ENCODE measurements at regions not wholly inside any gene's neighbourhood (a gene's known extent, or its start where the extent isn't known, plus 50 kb on each side); places are given as distances from the start of the nearest gene placed in this dataset.

DNA sequence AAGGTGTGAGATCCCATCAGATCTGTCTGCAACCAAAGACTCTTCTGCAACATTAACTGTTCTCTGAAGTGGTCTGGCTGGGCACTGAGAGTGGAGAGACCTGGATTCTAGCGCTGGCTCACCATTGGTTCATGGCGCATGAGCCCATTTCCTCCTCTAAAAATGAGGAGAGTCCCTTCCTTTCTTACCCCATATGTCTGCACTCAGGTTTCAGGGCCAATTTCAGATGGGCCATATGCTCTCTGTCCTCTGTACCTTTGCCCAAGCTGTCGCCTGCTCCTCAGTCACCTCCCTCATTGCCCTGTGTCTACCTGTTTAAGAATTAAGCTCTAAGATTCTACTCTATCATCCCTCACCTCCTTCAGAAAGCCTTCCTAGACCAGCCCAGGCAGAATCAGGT, 484.7 kb downstream of the INSC start:
- Histone ChIP-seq H3K9ac (ENCODE audit: low read length) (no peak overlapping the region), H3K27ac (ENCODE audit: low read depth, low read length) (no peak overlapping the region), H3K27me3 (ENCODE audit: control insufficient read depth, insufficient read depth, low read length) (no peaks in the 10 kb centered on the region), H3K9me3 (ENCODE audit: control insufficient read depth, insufficient read depth, low read depth, low read length) (peaks cover 13% of the 10 kb centered on the region), H3K4me3 (ENCODE audit: low read depth, low read length) (no peak overlapping the region), H3K36me3 (ENCODE audit: control insufficient read depth, insufficient read depth, low read length) (no peaks in the 10 kb centered on the region), H3K4me1 (ENCODE audit: control insufficient read depth, insufficient read depth, low read length) (no peaks in the 10 kb centered on the region)

DNA sequence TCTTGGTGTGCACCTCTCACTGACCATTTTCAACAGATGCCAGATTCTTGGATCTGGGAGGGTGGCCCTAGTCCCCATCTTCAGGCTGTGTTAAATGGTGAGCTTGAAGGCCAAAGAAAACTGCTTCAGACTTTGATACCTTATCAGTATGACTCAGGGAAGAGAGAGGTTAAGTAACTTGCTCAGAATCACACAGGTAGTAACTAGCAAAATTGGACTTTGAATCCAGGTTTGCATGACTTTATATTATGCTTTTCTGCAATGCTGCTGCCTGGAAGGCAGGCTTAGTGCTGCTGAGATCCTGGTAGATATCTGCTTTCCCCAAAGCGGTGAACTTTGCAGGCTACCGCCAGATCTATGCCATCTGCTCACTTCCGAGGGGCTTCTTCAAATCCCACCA, 487.3 kb downstream of the INSC start:
- Histone ChIP-seq H3K4me1 (ENCODE audit: control insufficient read depth, insufficient read depth, low read length) (0 out of 2 replicates have a peak, but pooled peaks cover under 1% of the 10 kb centered on the region), H3K9ac (ENCODE audit: low read length) (no peak overlapping the region), H3K36me3 (ENCODE audit: control insufficient read depth, insufficient read depth, low read length) (no peaks in the 10 kb centered on the region), H3K27ac (ENCODE audit: low read depth, low read length) (no peak overlapping the region), H3K4me3 (ENCODE audit: low read depth, low read length) (no peak overlapping the region), H3K9me3 (ENCODE audit: control insufficient read depth, insufficient read depth, low read depth, low read length) (no peaks in the 10 kb centered on the region), H3K27me3 (ENCODE audit: control insufficient read depth, insufficient read depth, low read length) (no peaks in the 10 kb centered on the region)

DNA sequence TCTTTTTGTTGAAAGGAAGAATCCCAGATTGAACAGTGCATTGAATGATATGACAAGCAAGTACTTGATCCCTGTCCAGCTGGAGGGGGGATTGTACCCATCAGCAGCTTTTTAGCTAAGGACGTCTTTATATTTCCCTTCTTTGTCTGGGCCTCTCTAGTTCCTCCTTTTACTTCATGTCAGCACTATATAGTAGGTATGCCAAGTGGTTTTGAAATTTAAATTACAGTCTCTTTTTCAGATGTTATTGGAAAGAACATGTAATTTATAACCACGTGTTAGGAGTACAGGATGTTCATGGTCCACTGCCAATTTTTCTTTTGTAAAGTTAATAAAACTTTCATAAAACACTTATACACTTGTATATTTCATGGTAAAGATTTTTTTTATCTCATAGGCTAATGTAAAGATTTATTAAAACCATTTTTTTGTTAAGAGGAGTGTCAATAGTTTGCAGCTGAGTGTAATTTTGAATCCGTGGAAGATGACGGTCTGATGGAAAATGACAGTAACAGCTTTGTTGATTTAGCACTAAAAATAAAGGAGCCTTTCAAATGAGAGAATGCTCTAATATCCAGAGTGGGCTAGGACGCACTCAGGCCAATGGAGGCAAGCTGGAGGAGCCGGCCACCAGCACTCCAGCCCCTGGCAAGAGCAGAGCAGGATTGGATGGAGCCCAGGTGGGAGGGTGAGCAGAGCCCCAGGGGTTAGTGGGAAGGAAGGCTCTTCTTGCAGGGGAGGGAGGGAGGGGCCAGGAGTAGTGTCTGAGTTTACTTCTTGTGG, 488.3 kb downstream of the INSC start:
- no peaks in the 10 kb centered on the region for H3K36me3 ChIP-seq (ENCODE audit: control insufficient read depth, insufficient read depth, low read length)
- peaks cover 10% of the 10 kb centered on the region; the same call in 1 of the 2 replicates for H3K4me1 ChIP-seq (ENCODE audit: control insufficient read depth, insufficient read depth, low read length)
- no peak overlapping the region for H3K4me3 ChIP-seq (ENCODE audit: low read depth, low read length)
- no peaks in the 10 kb centered on the region for H3K27me3 ChIP-seq (ENCODE audit: control insufficient read depth, insufficient read depth, low read length)
- H3K9ac ChIP-seq (ENCODE audit: low read length), result no peak overlapping the region
- no peak overlapping the region for H3K27ac ChIP-seq (ENCODE audit: low read depth, low read length)
- H3K9me3 ChIP-seq (ENCODE audit: control insufficient read depth, insufficient read depth, low read depth, low read length), result no peaks in the 10 kb centered on the region

DNA sequence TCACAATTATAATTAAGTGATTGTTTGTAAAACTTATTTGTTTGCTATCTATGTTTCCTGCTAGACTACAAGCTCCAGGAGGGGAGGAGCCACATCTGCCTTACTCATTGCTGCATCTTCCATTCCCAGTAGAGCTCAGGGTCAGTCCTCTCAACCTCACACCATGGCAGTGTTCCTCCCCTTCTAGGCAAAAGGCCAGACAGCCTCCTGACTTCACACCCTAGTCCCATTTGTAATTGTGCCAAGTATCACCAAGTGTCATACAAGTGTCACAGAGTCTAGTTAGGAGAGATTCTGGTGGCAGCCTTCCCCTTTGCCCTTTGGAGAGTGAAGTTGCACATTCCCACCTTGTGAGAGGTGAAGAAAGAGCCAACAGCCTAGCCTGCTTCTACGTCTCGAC, 490.4 kb downstream of the INSC start:
- Histone ChIP-seq H3K9me3 (ENCODE audit: control insufficient read depth, insufficient read depth, low read depth, low read length) (peaks cover 5% of the 10 kb centered on the region; the same call in 1 of the 2 replicates), H3K36me3 (ENCODE audit: control insufficient read depth, insufficient read depth, low read length) (no peaks in the 10 kb centered on the region), H3K4me3 (ENCODE audit: low read depth, low read length) (no peak overlapping the region), H3K4me1 (ENCODE audit: control insufficient read depth, insufficient read depth, low read length) (peaks cover 10% of the 10 kb centered on the region; the same call in 1 of the 2 replicates), H3K27ac (ENCODE audit: low read depth, low read length) (no peak overlapping the region), H3K9ac (ENCODE audit: low read length) (no peak overlapping the region), H3K27me3 (ENCODE audit: control insufficient read depth, insufficient read depth, low read length) (no peaks in the 10 kb centered on the region)

DNA sequence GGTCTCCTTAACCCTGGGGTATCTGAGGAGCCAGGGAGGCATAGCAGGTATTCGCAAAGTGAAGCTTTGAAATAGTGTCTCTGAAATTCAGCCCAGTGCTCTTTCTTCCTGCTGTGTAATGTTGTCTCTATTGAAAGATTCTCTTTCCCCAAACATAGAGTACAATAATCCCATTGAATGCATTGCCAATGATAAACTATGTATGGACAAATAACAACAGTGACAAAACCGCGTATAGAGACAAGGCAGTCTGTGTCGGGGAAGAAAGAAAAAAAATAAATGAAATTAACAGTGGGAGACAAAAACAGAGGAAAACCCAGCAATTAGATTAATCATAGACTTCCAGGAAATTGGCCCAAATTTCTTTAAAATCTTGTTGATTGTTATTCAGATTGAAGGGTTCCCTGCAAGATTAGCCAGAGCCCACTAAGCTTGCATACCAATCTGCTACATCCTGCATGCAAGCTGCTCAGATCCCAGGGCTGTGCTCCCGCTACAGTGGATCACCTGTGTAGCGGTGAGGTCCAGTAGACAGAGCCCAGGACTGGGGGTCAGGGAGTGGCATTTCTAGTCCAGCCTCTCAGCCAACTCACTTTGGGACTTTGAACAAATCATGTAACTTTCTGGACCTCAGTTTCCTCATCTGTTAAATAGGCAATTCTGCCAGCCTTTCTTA, 492.8 kb downstream of the INSC start:
- no peak overlapping the region for H3K27ac ChIP-seq (ENCODE audit: low read depth, low read length)
- H3K9me3 ChIP-seq (ENCODE audit: control insufficient read depth, insufficient read depth, low read depth, low read length), result peaks cover 5% of the 10 kb centered on the region; the same call in 1 of the 2 replicates
- H3K27me3 ChIP-seq (ENCODE audit: control insufficient read depth, insufficient read depth, low read length), result no peaks in the 10 kb centered on the region
- no peak overlapping the region for H3K4me3 ChIP-seq (ENCODE audit: low read depth, low read length)
- peaks cover 10% of the 10 kb centered on the region; the same call in 1 of the 2 replicates for H3K4me1 ChIP-seq (ENCODE audit: control insufficient read depth, insufficient read depth, low read length)
- H3K36me3 ChIP-seq (ENCODE audit: control insufficient read depth, insufficient read depth, low read length), result no peaks in the 10 kb centered on the region
- no peak overlapping the region for H3K9ac ChIP-seq (ENCODE audit: low read length)

DNA sequence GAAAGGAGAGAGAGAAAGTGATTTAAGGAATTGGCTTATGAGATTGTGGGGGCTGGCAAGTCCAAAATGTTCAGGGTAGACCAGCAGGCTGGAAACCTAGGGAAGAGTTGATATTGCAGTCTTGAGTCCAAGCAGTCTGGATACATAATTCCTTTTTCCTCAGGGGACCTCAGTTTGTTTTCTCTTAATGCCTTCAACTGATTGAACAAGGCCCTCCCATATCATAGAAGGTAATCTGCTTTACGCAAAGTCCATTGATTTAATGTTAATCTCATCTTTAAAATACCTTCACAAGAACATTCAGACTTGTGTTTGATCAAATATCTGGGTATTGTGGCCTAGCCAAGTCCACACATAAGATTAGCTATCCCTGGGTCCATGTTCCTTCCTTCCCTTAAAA, 494.7 kb downstream of the INSC start:
- Histone ChIP-seq H3K9me3 (ENCODE audit: control insufficient read depth, insufficient read depth, low read depth, low read length) (peaks cover 5% of the 10 kb centered on the region; the same call in 1 of the 2 replicates), H3K27ac (ENCODE audit: low read depth, low read length) (no peak overlapping the region), H3K4me3 (ENCODE audit: low read depth, low read length) (no peak overlapping the region), H3K36me3 (ENCODE audit: control insufficient read depth, insufficient read depth, low read length) (no peaks in the 10 kb centered on the region), H3K9ac (ENCODE audit: low read length) (no peak overlapping the region), H3K4me1 (ENCODE audit: control insufficient read depth, insufficient read depth, low read length) (peaks cover 10% of the 10 kb centered on the region; the same call in 1 of the 2 replicates), H3K27me3 (ENCODE audit: control insufficient read depth, insufficient read depth, low read length) (no peaks in the 10 kb centered on the region)

DNA sequence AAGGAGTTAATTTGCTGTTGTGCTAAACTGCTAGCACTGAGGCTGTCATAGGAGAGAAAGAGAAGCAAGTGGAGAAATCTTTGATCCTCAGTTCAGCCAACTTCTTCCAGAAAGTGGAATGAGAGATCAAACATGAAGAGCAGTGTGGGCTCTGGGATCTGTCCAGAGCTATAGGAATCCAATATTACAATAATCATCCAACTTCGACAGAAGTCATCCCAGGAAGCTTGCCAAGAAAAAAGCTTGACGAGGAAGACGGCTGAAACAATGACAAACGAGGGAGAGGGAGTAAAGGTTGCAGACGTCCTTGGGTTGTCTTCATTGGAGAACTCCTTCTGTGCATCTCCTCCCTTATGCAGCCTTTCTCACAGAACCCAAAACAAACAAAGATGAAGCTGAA, 496.2 kb downstream of the INSC start:
- Histone ChIP-seq H3K9ac (ENCODE audit: low read length) (no peak overlapping the region), H3K4me1 (ENCODE audit: control insufficient read depth, insufficient read depth, low read length) (peaks cover 10% of the 10 kb centered on the region; the same call in 1 of the 2 replicates), H3K27ac (ENCODE audit: low read depth, low read length) (no peak overlapping the region), H3K4me3 (ENCODE audit: low read depth, low read length) (no peak overlapping the region), H3K36me3 (ENCODE audit: control insufficient read depth, insufficient read depth, low read length) (no peaks in the 10 kb centered on the region), H3K9me3 (ENCODE audit: control insufficient read depth, insufficient read depth, low read depth, low read length) (peaks cover 5% of the 10 kb centered on the region; the same call in 1 of the 2 replicates), H3K27me3 (ENCODE audit: control insufficient read depth, insufficient read depth, low read length) (no peaks in the 10 kb centered on the region)

DNA sequence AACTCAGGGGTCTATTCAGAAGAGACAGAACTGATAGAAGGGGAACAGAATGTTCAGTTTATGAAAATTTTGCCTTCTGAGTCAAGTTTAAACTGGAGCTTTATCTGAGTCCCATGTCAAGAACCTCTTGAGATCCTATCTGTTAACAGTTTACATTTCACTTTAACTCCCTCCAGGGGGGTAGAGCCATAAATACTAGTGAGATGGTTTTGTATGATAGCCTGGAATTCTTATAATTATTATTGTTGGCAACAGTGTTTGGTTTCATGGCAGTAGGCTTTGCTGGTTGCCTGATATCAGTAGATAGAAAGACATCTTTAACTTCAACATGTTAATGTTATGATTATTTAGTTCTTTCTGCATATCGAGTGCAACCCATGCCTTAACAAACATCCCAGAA, 498.5 kb downstream of the INSC start:
- H3K36me3 ChIP-seq (ENCODE audit: control insufficient read depth, insufficient read depth, low read length), result no peaks in the 10 kb centered on the region
- no peak overlapping the region for H3K27ac ChIP-seq (ENCODE audit: low read depth, low read length)
- H3K27me3 ChIP-seq (ENCODE audit: control insufficient read depth, insufficient read depth, low read length), result no peaks in the 10 kb centered on the region

DNA sequence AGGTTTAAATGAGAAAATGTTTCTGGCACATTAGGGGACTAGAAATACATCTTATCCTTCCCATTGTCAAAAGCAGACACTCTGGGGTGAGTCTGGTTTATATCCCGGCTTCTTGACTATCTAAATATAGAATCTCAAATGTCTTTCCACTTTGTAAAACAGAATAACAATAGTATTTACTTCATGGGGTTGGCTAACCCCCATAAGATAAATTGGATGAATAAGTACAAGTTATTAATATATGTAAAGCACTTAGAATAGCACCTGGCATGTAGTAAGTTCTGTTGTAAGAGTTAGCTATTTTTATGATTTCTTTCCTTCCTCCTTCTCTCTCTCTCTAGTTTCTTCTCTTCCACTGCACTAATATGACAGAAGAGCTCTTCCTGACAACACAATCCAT, 499.1 kb downstream of the INSC start:
- no peaks in the 10 kb centered on the region for H3K36me3 ChIP-seq (ENCODE audit: control insufficient read depth, insufficient read depth, low read length)
- H3K27me3 ChIP-seq (ENCODE audit: control insufficient read depth, insufficient read depth, low read length), result no peaks in the 10 kb centered on the region
- no peaks in the 10 kb centered on the region for H3K4me1 ChIP-seq (ENCODE audit: control insufficient read depth, insufficient read depth, low read length)
- peaks cover 5% of the 10 kb centered on the region; the same call in 1 of the 2 replicates for H3K9me3 ChIP-seq (ENCODE audit: control insufficient read depth, insufficient read depth, low read depth, low read length)
- H3K9ac ChIP-seq (ENCODE audit: low read length), result no peak overlapping the region
- no peak overlapping the region for H3K27ac ChIP-seq (ENCODE audit: low read depth, low read length)
- H3K4me3 ChIP-seq (ENCODE audit: low read depth, low read length), result no peak overlapping the region

More for the DNA sequence above, 498.5 kb downstream of the INSC start:
- H3K4me1 ChIP-seq (ENCODE audit: control insufficient read depth, insufficient read depth, low read length), result no peaks in the 10 kb centered on the region
- H3K4me3 ChIP-seq (ENCODE audit: low read depth, low read length), result no peak overlapping the region
- peaks cover 5% of the 10 kb centered on the region; the same call in 1 of the 2 replicates for H3K9me3 ChIP-seq (ENCODE audit: control insufficient read depth, insufficient read depth, low read depth, low read length)
- no peak overlapping the region for H3K9ac ChIP-seq (ENCODE audit: low read length)

DNA sequence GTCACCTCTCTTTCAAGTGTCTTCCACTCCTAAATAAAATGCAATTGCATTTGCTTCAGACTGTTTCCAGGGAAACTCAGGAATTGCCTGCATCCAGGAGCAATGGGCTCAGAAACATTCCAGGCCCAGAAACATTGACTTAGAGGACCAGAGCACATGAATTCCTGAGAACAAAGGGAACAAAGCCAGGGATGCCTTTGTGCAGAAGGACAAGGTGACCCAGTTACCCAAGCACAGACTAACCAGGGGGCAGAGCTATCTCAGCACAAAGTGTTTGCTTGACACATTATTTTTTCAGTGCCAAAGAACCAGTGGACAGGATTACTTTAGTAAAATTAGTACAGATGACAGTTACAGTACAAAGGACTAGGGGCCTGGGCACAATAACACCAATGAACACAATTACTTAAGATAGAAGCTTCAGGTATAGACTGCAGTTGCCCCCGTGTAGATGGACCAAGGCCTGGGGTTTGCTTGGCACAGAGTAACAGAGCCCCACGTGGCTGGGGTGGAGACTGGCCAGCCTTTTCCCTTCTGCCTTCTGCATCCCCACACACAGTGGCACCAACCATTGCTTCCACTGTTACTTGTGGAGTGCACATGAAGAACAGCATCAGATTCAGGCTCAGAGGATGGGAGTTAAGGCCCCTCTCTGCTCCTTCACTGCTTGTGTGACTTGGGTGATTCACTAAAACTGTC, 500.8 kb downstream of the INSC start:
- no peaks in the 10 kb centered on the region for H3K36me3 ChIP-seq (ENCODE audit: control insufficient read depth, insufficient read depth, low read length)
- H3K27ac ChIP-seq (ENCODE audit: low read depth, low read length), result no peak overlapping the region
- H3K4me3 ChIP-seq (ENCODE audit: low read depth, low read length), result no peak overlapping the region
- H3K9me3 ChIP-seq (ENCODE audit: control insufficient read depth, insufficient read depth, low read depth, low read length), result no peaks in the 10 kb centered on the region
- no peaks in the 10 kb centered on the region for H3K4me1 ChIP-seq (ENCODE audit: control insufficient read depth, insufficient read depth, low read length)
- H3K27me3 ChIP-seq (ENCODE audit: control insufficient read depth, insufficient read depth, low read length), result no peaks in the 10 kb centered on the region; the same call in 1 of the 2 replicates
- H3K9ac ChIP-seq (ENCODE audit: low read length), result no peak overlapping the region

Data from HUES6 (cell line).